Esophagus (tissue), 2 donors: ENCODE measurements at regions not wholly inside any gene's neighbourhood (a gene's known extent, or its start where the extent isn't known, plus 50 kb on each side); places are given as distances from the start of the nearest gene placed in this dataset.
"Not testable (repeated sequence)": the region's sequence is repeated elsewhere in the genome, so short reads cannot be mapped to it uniquely, and the experiment has no call there.

Experiments used
- H3K27ac ChIP-seq, 2 donors: one replicate each; pipeline ENCODE4 v1.5.1; 2013; ENCODE audit warnings: low read depth in 2 of 2, mild to moderate bottlenecking in 2 of 2, inconsistent platforms in 1 of 2, low read length in 1 of 2, moderate library complexity in 1 of 2
- H3K27me3 ChIP-seq, 2 donors: one replicate each; pipeline ENCODE4 v1.6.1; 2013; ENCODE audit warnings: low read length in 2 of 2, control low read depth in 1 of 2, mild to moderate bottlenecking in 1 of 2; ENCODE audit not compliant: insufficient read depth in 2 of 2, control insufficient read depth in 1 of 2
- H3K36me3 ChIP-seq, 2 donors: one replicate each; pipeline ENCODE4 v1.6.1; 2013; ENCODE audit warnings: low read length in 1 of 2; ENCODE audit not compliant: control insufficient read depth in 2 of 2, insufficient read depth in 2 of 2
- H3K4me1 ChIP-seq, 2 donors: one replicate each; pipeline ENCODE4 v1.6.1; 2013; ENCODE audit warnings: low read length in 1 of 2; ENCODE audit not compliant: control insufficient read depth in 2 of 2, insufficient read depth in 2 of 2
- H3K4me3 ChIP-seq, 2 donors: one replicate each; pipeline ENCODE4 v1.5.1; 2013; ENCODE audit warnings: low read length in 2 of 2, mild to moderate bottlenecking in 2 of 2, low read depth in 1 of 2, moderate library complexity in 1 of 2
- H3K9me3 ChIP-seq, 2 donors: one replicate each; pipeline ENCODE4 v1.6.1; 2013; ENCODE audit warnings: mild to moderate bottlenecking in 2 of 2, low read depth in 1 of 2, low read length in 1 of 2, moderate library complexity in 1 of 2; ENCODE audit not compliant: control insufficient read depth in 2 of 2, insufficient read depth in 1 of 2
- WGBS, 2 donors: extraction: QIAGEN DNeasy Blood & Tissue Kit; methylation state at CpG; one replicate each; pipeline ENCODE4 v1.1.7; 2013; 5-methylcytosine and 5-hydroxymethylcytosine counted together
- donor health status: healthy with polysubstance abuse.
- donor health status: Bipolar disorder and iron deficiency.

GRCh38 chr12:19811922-19812321 is 372.6 kb downstream of the AEBP2 start:
- no peaks in the 10 kb centered on the region for H3K4me1 ChIP-seq
- H3K9me3 ChIP-seq: no peaks in the 10 kb centered on the region
- no peak overlapping the region for H3K27ac ChIP-seq
- H3K36me3 ChIP-seq: no peaks in the 10 kb centered on the region
- 80 to 84% methylated on average over 3 of the region's 3 CpGs for WGBS, 2 donors
- H3K27me3 ChIP-seq: no peaks in the 10 kb centered on the region
- no peak overlapping the region for H3K4me3 ChIP-seq

- Histone ChIP-seq H3K27me3 (no peaks in the 10 kb centered on the region), H3K9me3 (no peaks in the 10 kb centered on the region), H3K27ac (no peak overlapping the region), H3K4me3 (no peak overlapping the region), H3K36me3 (no peaks in the 10 kb centered on the region), H3K4me1 (no peaks in the 10 kb centered on the region)
- WGBS, 2 donors: 71 to 72% methylated on average over 4 of the region's 4 CpGs
Measured at GRCh38 chr12:19819231-19819630, 379.9 kb downstream of the AEBP2 start.

- no peak overlapping the region for H3K27ac ChIP-seq
- H3K9me3 ChIP-seq: peaks cover 2% of the 10 kb centered on the region in 2 donors
- no peak overlapping the region for H3K4me3 ChIP-seq
- H3K27me3 ChIP-seq: no peaks in the 10 kb centered on the region
- WGBS, 2 donors: 81 to 86% methylated on average over 4 of the region's 4 CpGs
- H3K36me3 ChIP-seq: no peaks in the 10 kb centered on the region
- H3K4me1 ChIP-seq: no peaks in the 10 kb centered on the region
Measured at GRCh38 chr12:19822476-19822875, 383.2 kb downstream of the AEBP2 start.

- not testable (repeated sequence) for H3K27ac ChIP-seq, H3K36me3 ChIP-seq, H3K4me1 ChIP-seq, H3K27me3 ChIP-seq, H3K9me3 ChIP-seq, H3K4me3 ChIP-seq
- 89 to 90% methylated on average over 6 of the region's 6 CpGs for WGBS, 2 donors
Measured at GRCh38 chr12:19823326-19823725, 384.0 kb downstream of the AEBP2 start.

DNA sequence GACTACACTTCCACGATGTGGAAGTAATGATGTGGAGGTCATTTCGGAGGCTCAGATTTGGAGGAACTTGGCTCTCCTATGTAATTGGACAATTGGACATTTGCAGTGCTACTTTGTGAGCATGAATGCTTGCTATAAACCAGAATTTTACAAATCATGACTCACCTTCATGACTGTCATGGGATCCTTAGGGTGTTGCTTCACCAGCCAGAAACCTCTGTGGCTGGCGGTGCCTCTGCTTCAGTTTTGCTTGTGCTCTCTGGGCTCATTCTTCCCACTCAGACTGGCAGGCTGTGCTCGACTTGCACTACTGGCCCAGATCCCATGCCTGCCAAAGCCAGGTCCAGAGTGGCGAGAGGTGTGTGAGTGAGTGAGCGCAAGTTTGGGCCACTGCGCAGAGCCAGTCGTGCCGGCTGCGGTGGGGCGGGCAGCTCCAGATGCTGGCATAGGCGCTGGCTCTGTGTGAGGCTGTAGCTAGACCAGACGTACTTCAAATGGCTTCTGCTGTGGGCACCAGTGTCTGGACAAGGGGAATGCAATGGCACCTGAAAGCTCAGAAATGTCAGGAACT is 387.8 kb downstream of the AEBP2 start:
- no peaks in the 10 kb centered on the region for H3K27me3 ChIP-seq
- peaks cover 2 to 5% of the 10 kb centered on the region in 2 donors for H3K9me3 ChIP-seq
- no peak overlapping the region for H3K4me3 ChIP-seq
- H3K36me3 ChIP-seq: no peaks in the 10 kb centered on the region
- no peaks in the 10 kb centered on the region for H3K4me1 ChIP-seq
- no peak overlapping the region for H3K27ac ChIP-seq
- WGBS, 2 donors: 93 to 97% methylated on average over 13 of the region's 13 CpGs

GRCh38 chr12:19829100-19829853 is 390.0 kb downstream of the AEBP2 start:
- no peaks in the 10 kb centered on the region for H3K27me3 ChIP-seq
- H3K27ac ChIP-seq: no peak overlapping the region
- H3K4me3 ChIP-seq: no peak overlapping the region
- H3K4me1 ChIP-seq: no peaks in the 10 kb centered on the region
- 66 to 69% methylated on average over 4 of the region's 4 CpGs for WGBS, 2 donors
- H3K9me3 ChIP-seq: peaks cover 2 to 5% of the 10 kb centered on the region in 2 donors
- no peaks in the 10 kb centered on the region for H3K36me3 ChIP-seq

GRCh38 chr12:19830446-19830845 is 391.2 kb downstream of the AEBP2 start:
- Histone ChIP-seq H3K4me3 (no peak overlapping the region), H3K27me3 (no peaks in the 10 kb centered on the region), H3K27ac (no peak overlapping the region), H3K9me3 (peaks cover 2 to 5% of the 10 kb centered on the region in 2 donors), H3K4me1 (no peaks in the 10 kb centered on the region), H3K36me3 (no peaks in the 10 kb centered on the region)
- 73 to 76% methylated on average over 2 of the region's 2 CpGs for WGBS, 2 donors

DNA sequence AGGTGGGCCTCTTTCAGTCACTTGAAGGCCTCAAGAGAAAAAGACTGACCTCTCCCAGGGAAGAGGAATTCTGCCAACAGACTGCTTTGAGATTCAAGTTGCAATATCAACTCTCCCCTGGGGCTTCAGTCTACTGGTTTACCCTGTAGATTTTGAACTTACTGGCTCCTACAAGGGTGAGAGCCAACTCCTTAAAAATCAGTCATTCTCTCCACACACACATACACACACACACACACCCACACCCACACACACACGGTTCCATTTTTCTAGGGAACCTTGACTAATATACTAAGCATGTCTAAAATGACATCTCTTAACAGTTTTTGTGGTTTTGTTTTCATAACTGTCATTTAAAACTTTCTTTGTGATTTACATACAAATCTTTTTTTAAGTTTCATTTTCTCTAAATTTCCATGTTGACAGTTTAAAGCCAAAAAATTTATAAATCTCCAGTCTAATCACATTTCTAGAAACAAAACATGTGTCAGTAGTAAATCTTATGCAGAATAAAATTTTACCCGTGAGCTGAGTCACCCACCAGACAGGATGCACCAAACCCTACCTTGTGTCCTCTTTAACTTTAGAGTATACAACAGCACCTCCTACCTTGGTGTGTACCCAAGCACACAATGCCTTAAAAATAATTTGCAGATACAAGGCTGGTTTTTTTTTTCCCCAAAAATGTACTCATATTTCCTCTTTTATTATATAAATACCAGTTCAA is 394.6 kb downstream of the AEBP2 start:
- H3K27me3 ChIP-seq: no peaks in the 10 kb centered on the region
- no peak overlapping the region for H3K4me3 ChIP-seq
- no peak overlapping the region for H3K27ac ChIP-seq
- 17 to 34% methylated on average over 2 of the region's 2 CpGs for WGBS, 2 donors
- H3K9me3 ChIP-seq: no peaks in the 10 kb centered on the region
- no peaks in the 10 kb centered on the region for H3K36me3 ChIP-seq
- H3K4me1 ChIP-seq: no peaks in the 10 kb centered on the region

DNA sequence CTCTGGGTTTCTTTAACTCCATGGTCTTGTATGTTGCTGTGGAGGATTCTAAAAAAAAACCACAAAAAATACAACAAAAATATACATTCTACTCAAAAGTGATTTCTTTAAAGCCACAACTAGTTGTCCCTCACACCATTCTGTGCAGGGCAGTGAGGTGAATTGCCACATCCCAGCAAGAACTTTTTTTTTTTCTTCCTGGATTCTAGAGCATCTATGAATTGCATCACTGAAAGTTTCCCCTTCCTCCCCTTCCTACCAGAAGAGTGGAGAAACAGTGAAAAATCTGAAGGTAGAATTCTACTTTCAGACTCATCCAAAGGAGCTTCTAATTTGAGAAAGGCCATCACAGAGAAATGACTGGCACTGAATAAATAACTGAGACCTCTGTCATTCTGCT is 395.3 kb downstream of the AEBP2 start:
- H3K4me3 ChIP-seq: no peak overlapping the region
- H3K27me3 ChIP-seq: no peaks in the 10 kb centered on the region
- H3K9me3 ChIP-seq: no peaks in the 10 kb centered on the region
- no peaks in the 10 kb centered on the region for H3K4me1 ChIP-seq
- no peak overlapping the region for H3K27ac ChIP-seq
- H3K36me3 ChIP-seq: no peaks in the 10 kb centered on the region
